Skin epidermis (tissue), 12 donors: ENCODE measurements at regions not wholly inside any gene's neighbourhood (a gene's known extent, or its start where the extent isn't known, plus 50 kb on each side); places are given as distances from the start of the nearest gene placed in this dataset.
A peak's percentile ranks its signal among the peaks of the same experiment; 100 is the strongest.
"Not testable (repeated sequence)": the region's sequence is repeated elsewhere in the genome, so short reads cannot be mapped to it uniquely, and the experiment has no call there.

Source experiments
- H3K27ac ChIP-seq, 21 experiments: fragments of 200-600 bp; sonication (generic) in 11 of 21; one replicate each; pipeline ENCODE4 v1.5.0; 2020; ENCODE audit warnings: mild to moderate bottlenecking in 3 of 21, inconsistent platforms in 2 of 21, moderate library complexity in 2 of 21
- H3K4me3 ChIP-seq, 7 experiments: fragments of 200-600 bp; sonication (generic) in 2 of 7; one replicate each; pipeline ENCODE4 v1.5.0; 2020; ENCODE audit warnings: inconsistent platforms in 2 of 7, mild to moderate bottlenecking in 2 of 7, moderate library complexity in 1 of 7

GRCh38 chr1:67525053-67525760 is 95.0 kb upstream of the SERBP1 start:
- H3K27ac ChIP-seq = peak overlapping the region in 12 of 21 experiments; percentile 1 to 73 (median 22)
- no peak overlapping the region for H3K4me3 ChIP-seq

- no peak overlapping the region for H3K4me3 ChIP-seq
- H3K27ac ChIP-seq = no peak overlapping the region
Measured at GRCh38 chr1:67528141-67528540, 97.9 kb upstream of the SERBP1 start.

GRCh38 chr1:67530071-67530470 is 99.9 kb upstream of the SERBP1 start:
- no peak overlapping the region for H3K27ac ChIP-seq
- H3K4me3 ChIP-seq = no peak overlapping the region

- H3K27ac ChIP-seq = no peak overlapping the region
Measured at GRCh38 chr1:67532452-67533216, 102.4 kb upstream of the SERBP1 start.

GRCh38 chr1:67534627-67535065 is 104.4 kb upstream of the SERBP1 start:
- Histone ChIP-seq H3K27ac (no peak overlapping the region), H3K4me3 (no peak overlapping the region)

More at GRCh38 chr1:67532452-67533216, 102.4 kb upstream of the SERBP1 start:
- H3K4me3 ChIP-seq = no peak overlapping the region

- no peak overlapping the region for H3K4me3 ChIP-seq
- H3K27ac ChIP-seq = no peak overlapping the region
Measured at GRCh38 chr1:67535474-67535873, 105.3 kb upstream of the SERBP1 start.

GRCh38 chr1:67536957-67537666 is 106.9 kb upstream of the SERBP1 start:
- Histone ChIP-seq H3K4me3 (no peak overlapping the region), H3K27ac (peak overlapping the region in 3 of 21 experiments; percentile 3 to 45 (median 18))

- H3K4me3 ChIP-seq = no peak overlapping the region
- H3K27ac ChIP-seq = peak overlapping the region in 2 of 21 experiments; percentile 3 to 45
Measured at GRCh38 chr1:67537667-67538018, 107.4 kb upstream of the SERBP1 start.

GRCh38 chr1:67540025-67540732 is 110.0 kb upstream of the SERBP1 start:
- no peak overlapping the region for H3K27ac ChIP-seq

GRCh38 chr1:67540733-67541125 is 110.5 kb upstream of the SERBP1 start:
- no peak overlapping the region for H3K4me3 ChIP-seq

More at GRCh38 chr1:67540025-67540732, 110.0 kb upstream of the SERBP1 start:
- no peak overlapping the region for H3K4me3 ChIP-seq

GRCh38 chr1:67542747-67543146 is 112.5 kb upstream of the SERBP1 start:
- Histone ChIP-seq H3K4me3 (no peak overlapping the region), H3K27ac (no peak overlapping the region)

More at GRCh38 chr1:67540733-67541125, 110.5 kb upstream of the SERBP1 start:
- H3K27ac ChIP-seq = no peak overlapping the region

GRCh38 chr1:67544921-67545320 is 114.7 kb upstream of the SERBP1 start:
- Histone ChIP-seq H3K27ac (no peak overlapping the region), H3K4me3 (no peak overlapping the region)

- Histone ChIP-seq H3K27ac (no peak overlapping the region), H3K4me3 (no peak overlapping the region)
Measured at GRCh38 chr1:67545364-67545763, 115.2 kb upstream of the SERBP1 start.

GRCh38 chr1:67551375-67551774 is 121.2 kb upstream of the SERBP1 start:
- Histone ChIP-seq H3K4me3 (no peak overlapping the region), H3K27ac (no peak overlapping the region)

- no peak overlapping the region for H3K27ac ChIP-seq
Measured at GRCh38 chr1:67552336-67552759, 122.1 kb upstream of the SERBP1 start.

GRCh38 chr1:67554204-67554603 is 124.0 kb upstream of the SERBP1 start:
- H3K4me3 ChIP-seq, H3K27ac ChIP-seq: not testable (repeated sequence)

More at GRCh38 chr1:67552336-67552759, 122.1 kb upstream of the SERBP1 start:
- no peak overlapping the region for H3K4me3 ChIP-seq

GRCh38 chr1:67555461-67556296 is 125.5 kb upstream of the SERBP1 start:
- H3K4me3 ChIP-seq = no peak overlapping the region
- no peak overlapping the region for H3K27ac ChIP-seq

GRCh38 chr1:67556297-67556900 is 126.2 kb upstream of the SERBP1 start:
- Histone ChIP-seq H3K4me3 (no peak overlapping the region), H3K27ac (peak overlapping the region in 1 of 21 experiments; percentile 36)
